Esophagus squamous epithelium (tissue), 4 donors: ENCODE measurements at regions not wholly inside any gene's neighbourhood (a gene's known extent, or its start where the extent isn't known, plus 50 kb on each side); places are given as distances from the start of the nearest gene placed in this dataset.

ENCODE experiments used
- CTCF ChIP-seq, 6 experiments: fragments of 450-650 bp in 4 of 6; fragments of 200-600 bp in 2 of 6; sonication (generic) in 2 of 6; IDR thresholded peaks; one replicate each; pipeline ENCODE4 v1.5.1; 2016 to 2019; ENCODE audit warnings: antibody characterized with exemption in 6 of 6, mild to moderate bottlenecking in 4 of 6, moderate library complexity in 4 of 6
- POLR2A ChIP-seq, 4 donors: fragments of 450-650 bp; IDR thresholded peaks; one replicate each; pipeline ENCODE4 v1.6.1; 2017; ENCODE audit warnings: antibody characterized with exemption in 4 of 4, mild to moderate bottlenecking in 4 of 4, moderate library complexity in 3 of 4

- TF ChIP-seq CTCF (IDR thresholded peaks at IDR 0.05) (no peak), POLR2A (IDR thresholded peaks at IDR 0.05) (no peak)
These were observed 243.0 kb downstream of the TOMM20 start for GRCh38 chr1:234885601-234886000.
